Mesodermal cell (in vitro differentiated cells): ENCODE measurements at regions not wholly inside any gene's neighbourhood (a gene's known extent, or its start where the extent isn't known, plus 50 kb on each side); places are given as distances from the start of the nearest gene placed in this dataset.

ENCODE experiments used
- H3K27ac ChIP-seq: 2 replicates; pipeline ENCODE4 v1.7.0; 2013; ENCODE audit warnings: mild to moderate bottlenecking, low read depth, low read length, moderate library complexity; ENCODE audit not compliant: severe bottlenecking
- H3K36me3 ChIP-seq: 2 replicates; pipeline ENCODE4 v1.7.1; 2013; ENCODE audit warnings: mild to moderate bottlenecking, low read length, moderate library complexity; ENCODE audit not compliant: control insufficient read depth, insufficient read depth
- H3K4me1 ChIP-seq: one replicate; pipeline ENCODE4 v1.7.1; 2013; ENCODE audit warnings: mild to moderate bottlenecking, low read length; ENCODE audit not compliant: insufficient read depth, control insufficient read depth, poor library complexity, severe bottlenecking
- H3K4me3 ChIP-seq: 2 replicates; pipeline ENCODE4 v1.7.0; 2013; ENCODE audit warnings: low read length, control low read depth, mild to moderate bottlenecking; ENCODE audit not compliant: insufficient read depth, poor library complexity, severe bottlenecking; ENCODE audit errors: extremely low read depth
- H3K9me3 ChIP-seq: 2 replicates; pipeline ENCODE4 v1.7.1; 2013; ENCODE audit warnings: mild to moderate bottlenecking, low read length, moderate library complexity; ENCODE audit not compliant: control insufficient read depth
- WGBS, 2 experiments: methylation state at CpG; one replicate each; pipeline ENCODE4 v1.1.5; 2013; ENCODE audit warnings: missing lambda C conversion rate in 2 of 2; ENCODE audit not compliant: insufficient coverage in 2 of 2; 5-methylcytosine and 5-hydroxymethylcytosine counted together

GRCh38 chr20:39092733-39093410, 130.7 kb downstream of the DHX35 start:
- Histone ChIP-seq H3K27ac (no peak overlapping the region), H3K4me1 (no peaks in the 10 kb centered on the region), H3K36me3 (no peaks in the 10 kb centered on the region), H3K4me3 (no peak overlapping the region), H3K9me3 (no peaks in the 10 kb centered on the region)
- 85 to 94% methylated on average over 3 of the region's 3 CpGs for WGBS, 2 experiments

GRCh38 chr20:39090906-39091305, 128.8 kb downstream of the DHX35 start:
- H3K27ac ChIP-seq = no peak overlapping the region
- no peak overlapping the region for H3K4me3 ChIP-seq
- H3K4me1 ChIP-seq = no peaks in the 10 kb centered on the region
- H3K36me3 ChIP-seq = no peaks in the 10 kb centered on the region
- 50 to 57% methylated on average over 2 of the region's 5 CpGs for WGBS, 2 experiments
- no peaks in the 10 kb centered on the region for H3K9me3 ChIP-seq

GRCh38 chr20:39089797-39090196, 127.7 kb downstream of the DHX35 start:
- H3K36me3 ChIP-seq = no peaks in the 10 kb centered on the region
- no peak overlapping the region for H3K4me3 ChIP-seq
- no peak overlapping the region for H3K27ac ChIP-seq
- no peaks in the 10 kb centered on the region for H3K9me3 ChIP-seq
- WGBS, 2 experiments = 67 to 100% methylated on average over 1 of the region's 1 CpG
- no peaks in the 10 kb centered on the region for H3K4me1 ChIP-seq
